H1 (cell line): ENCODE measurements at regions not wholly inside any gene's neighbourhood (a gene's known extent, or its start where the extent isn't known, plus 50 kb on each side); places are given as distances from the start of the nearest gene placed in this dataset.

Source experiments
- CBX5 ChIP-seq: fragments of 300-800, 300-1000 bp; sonication (generic); IDR thresholded peaks from 2 replicates; pipeline ENCODE4 v1.7.1; 2016; ENCODE audit warnings: antibody characterized with exemption, low read length, low read depth
- KDM1A ChIP-seq: fragments of 200-600, 300-600 bp; sonication (generic); IDR thresholded peaks from 2 replicates; pipeline ENCODE4 v1.7.1; 2016; ENCODE audit warnings: mild to moderate bottlenecking, low read length, borderline replicate concordance

GRCh38 chr5:120103495-120103894 lies 360.6 kb upstream of the PRR16 start (continued):
- TF ChIP-seq CBX5 (no peak), KDM1A (no peak)
